SH-SY5Y (cell line): ENCODE measurements at regions not wholly inside any gene's neighbourhood (a gene's known extent, or its start where the extent isn't known, plus 50 kb on each side); places are given as distances from the start of the nearest gene placed in this dataset.

ENCODE experiments used
- GATA2 ChIP-seq: IDR thresholded peaks from 2 replicates; pipeline ENCODE4 v1.6.1; 2011; ENCODE audit warnings: mild to moderate bottlenecking, low read depth, low read length
- GATA3 ChIP-seq: IDR thresholded peaks from 2 replicates; pipeline ENCODE4 v1.6.1; 2011; ENCODE audit warnings: low read depth, mild to moderate bottlenecking, low read length, moderate library complexity

GRCh38 chr10:124293616-124294449 is 124.9 kb downstream of the OAT start:
- peak; percentile 67; the same call in 1 of the 2 replicates for TF ChIP-seq GATA2
- TF ChIP-seq GATA3 = no peak
